Lower leg skin (tissue), 3 donors: ENCODE measurements at regions not wholly inside any gene's neighbourhood (a gene's known extent, or its start where the extent isn't known, plus 50 kb on each side); places are given as distances from the start of the nearest gene placed in this dataset.

Experiments used
- POLR2A ChIP-seq, 2 donors: fragments of 450-650 bp; IDR thresholded peaks; one replicate each; pipeline ENCODE4 v1.6.1; 2016 to 2017; ENCODE audit warnings: antibody characterized with exemption in 2 of 2, mild to moderate bottlenecking in 1 of 2, moderate library complexity in 1 of 2
- TF ChIP-seq, protein P1 (sequence below), 3 donors: fragments of 450-650 bp; IDR thresholded peaks; one replicate each; pipeline ENCODE4 v1.5.1; 2016; ENCODE audit warnings: antibody characterized with exemption in 3 of 3, mild to moderate bottlenecking in 3 of 3, moderate library complexity in 2 of 3

GRCh38 chr10:78338717-78339116, 305.1 kb downstream of the RPS24 start:
- TF ChIP-seq, protein P1, sequence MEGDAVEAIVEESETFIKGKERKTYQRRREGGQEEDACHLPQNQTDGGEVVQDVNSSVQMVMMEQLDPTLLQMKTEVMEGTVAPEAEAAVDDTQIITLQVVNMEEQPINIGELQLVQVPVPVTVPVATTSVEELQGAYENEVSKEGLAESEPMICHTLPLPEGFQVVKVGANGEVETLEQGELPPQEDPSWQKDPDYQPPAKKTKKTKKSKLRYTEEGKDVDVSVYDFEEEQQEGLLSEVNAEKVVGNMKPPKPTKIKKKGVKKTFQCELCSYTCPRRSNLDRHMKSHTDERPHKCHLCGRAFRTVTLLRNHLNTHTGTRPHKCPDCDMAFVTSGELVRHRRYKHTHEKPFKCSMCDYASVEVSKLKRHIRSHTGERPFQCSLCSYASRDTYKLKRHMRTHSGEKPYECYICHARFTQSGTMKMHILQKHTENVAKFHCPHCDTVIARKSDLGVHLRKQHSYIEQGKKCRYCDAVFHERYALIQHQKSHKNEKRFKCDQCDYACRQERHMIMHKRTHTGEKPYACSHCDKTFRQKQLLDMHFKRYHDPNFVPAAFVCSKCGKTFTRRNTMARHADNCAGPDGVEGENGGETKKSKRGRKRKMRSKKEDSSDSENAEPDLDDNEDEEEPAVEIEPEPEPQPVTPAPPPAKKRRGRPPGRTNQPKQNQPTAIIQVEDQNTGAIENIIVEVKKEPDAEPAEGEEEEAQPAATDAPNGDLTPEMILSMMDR (IDR thresholded peaks at IDR 0.05) = no peak
- no peak for TF ChIP-seq POLR2A (IDR thresholded peaks at IDR 0.05)
